IMR-90 (cell line): ENCODE measurements at regions not wholly inside any gene's neighbourhood (a gene's known extent, or its start where the extent isn't known, plus 50 kb on each side); places are given as distances from the start of the nearest gene placed in this dataset.

Source experiments
- ATAC-seq: fragments of 200-7000 bp; cut with Tn5 transposase; 2 replicates; pipeline ENCODE4 v1.9.1; 2020; ENCODE audit warnings: low read depth, mild to moderate bottlenecking, moderate library complexity
- BruUV-seq: library from RNA; stranded (reverse); fragments of 400-500 nt; replicated peaks from 2 replicates; lab custom pipeline; 2021; lab: Mats Ljungman, UMichigan
- CTCF ChIA-PET: fragments of 300-600 bp; formaldehyde crosslinking; extraction: SDS; loops from one replicate; lab custom pipeline; 2021; ENCODE audit warnings: antibody characterized with exemption; lab: Yijun Ruan, JAX
- POLR2A ChIA-PET: fragments of 300-600 bp; sonication (Branson Sonifier 250); formaldehyde crosslinking; loops from one replicate; lab custom pipeline; 2022; ENCODE audit warnings: antibody characterized with exemption; ENCODE audit not compliant: unreplicated experiment; lab: Charles Lee
- DNase-seq: peaks from one replicate; pipeline ENCODE4 v3.0.0; 2013
- H2AFZ ChIP-seq: replicated peaks from 2 replicates; pipeline ENCODE3; 2013; ENCODE audit warnings: low read length, mild to moderate bottlenecking; ENCODE audit not compliant: poor library complexity
- H2AK5ac ChIP-seq: 2 replicates; pipeline ENCODE4 v1.6.1; 2013; ENCODE audit warnings: low read depth, low read length, inconsistent platforms
- H2AK9ac ChIP-seq: replicated peaks from 2 replicates; pipeline ENCODE3; 2013; ENCODE audit warnings: mild to moderate bottlenecking, low read depth, low read length, moderate library complexity; ENCODE audit not compliant: poor library complexity
- H2BK120ac ChIP-seq: 2 replicates; pipeline ENCODE4 v1.6.1; 2013; ENCODE audit warnings: low read depth, low read length, inconsistent platforms
- H2BK15ac ChIP-seq: 3 replicates; pipeline ENCODE4 v1.6.1; 2013; ENCODE audit warnings: low read depth, low read length, inconsistent platforms
- H2BK20ac ChIP-seq: 2 replicates; pipeline ENCODE4 v1.6.1; 2013; ENCODE audit warnings: low read depth, mild to moderate bottlenecking, inconsistent platforms, low read length, moderate library complexity
- H2BK5ac ChIP-seq: 2 replicates; pipeline ENCODE4 v1.6.1; 2013; ENCODE audit warnings: mild to moderate bottlenecking, low read depth, low read length, inconsistent platforms; ENCODE audit not compliant: poor library complexity, severe bottlenecking
- H3K14ac ChIP-seq: replicated peaks from 2 replicates; pipeline ENCODE4 v1.6.1; 2013; ENCODE audit warnings: low read depth, low read length, inconsistent platforms
- H3K18ac ChIP-seq: 2 replicates; pipeline ENCODE4 v1.6.1; 2013; ENCODE audit warnings: low read depth, low read length, control low read depth
- H3K23ac ChIP-seq: 2 replicates; pipeline ENCODE4 v1.6.1; 2013; ENCODE audit warnings: low read depth, low read length, inconsistent platforms
- H3K27ac ChIP-seq: 2 replicates; pipeline ENCODE4 v1.5.1; 2013; ENCODE audit warnings: mild to moderate bottlenecking, control low read depth, low read length; ENCODE audit not compliant: insufficient read depth
- H3K27me3 ChIP-seq: 2 replicates; pipeline ENCODE4 v1.6.1; 2013; ENCODE audit warnings: low read length; ENCODE audit not compliant: control insufficient read depth, insufficient read depth
- H3K36me3 ChIP-seq: 2 replicates; pipeline ENCODE4 v1.6.1; 2013; ENCODE audit warnings: low read length, mixed read lengths; ENCODE audit not compliant: control insufficient read depth, insufficient read depth
- H3K4ac ChIP-seq: 2 replicates; pipeline ENCODE4 v1.6.1; 2013; ENCODE audit warnings: low read depth, low read length, inconsistent platforms
- H3K4me1 ChIP-seq: 2 replicates; pipeline ENCODE4 v1.6.1; 2013; ENCODE audit warnings: low read length, mixed read lengths; ENCODE audit not compliant: control insufficient read depth, insufficient read depth
- H3K4me2 ChIP-seq: 2 replicates; pipeline ENCODE4 v1.6.1; 2013; ENCODE audit warnings: low read depth, mild to moderate bottlenecking, control low read depth, low read length, moderate library complexity
- H3K4me3 ChIP-seq: 2 replicates; pipeline ENCODE4 v1.5.1; 2013; ENCODE audit warnings: low read depth, mild to moderate bottlenecking, control low read depth, low read length, moderate library complexity; ENCODE audit not compliant: insufficient read depth
- H3K56ac ChIP-seq: 2 replicates; pipeline ENCODE4 v1.6.1; 2013; ENCODE audit warnings: low read length, inconsistent platforms; ENCODE audit not compliant: insufficient read depth; ENCODE audit errors: extremely low read depth
- H3K79me1 ChIP-seq, 2 experiments: 2 replicates each; pipeline ENCODE4 v1.6.1; 2013; ENCODE audit warnings: low read length in 2 of 2, inconsistent platforms in 1 of 2, low read depth in 1 of 2
- H3K9ac ChIP-seq: 2 replicates; pipeline ENCODE4 v1.6.1; 2013; ENCODE audit warnings: low read depth, low read length, control low read depth
- H3K9me1 ChIP-seq: 2 replicates; pipeline ENCODE4 v1.6.1; 2013; ENCODE audit warnings: low read length, inconsistent platforms; ENCODE audit not compliant: insufficient read depth
- H3K9me3 ChIP-seq: 2 replicates; pipeline ENCODE4 v1.6.1; 2013; ENCODE audit warnings: low read length; ENCODE audit not compliant: control insufficient read depth, insufficient read depth
- H4K20me1 ChIP-seq: 2 replicates; pipeline ENCODE4 v1.6.1; 2013; ENCODE audit warnings: low read length, inconsistent platforms; ENCODE audit not compliant: insufficient read depth
- H4K5ac ChIP-seq: 2 replicates; pipeline ENCODE4 v1.6.1; 2013; ENCODE audit warnings: mild to moderate bottlenecking, low read depth, low read length, control low read depth
- H4K8ac ChIP-seq, 2 experiments: 2 replicates each; pipeline ENCODE4 v1.6.1; 2013; ENCODE audit warnings: low read depth in 2 of 2, low read length in 2 of 2, control low read depth in 1 of 2, inconsistent platforms in 1 of 2
- H4K91ac ChIP-seq: 2 replicates; pipeline ENCODE4 v1.6.1; 2013; ENCODE audit warnings: low read depth, low read length, inconsistent platforms; ENCODE audit not compliant: insufficient read depth
- CTCF ChIP-seq: conservative IDR thresholded peaks from 2 replicates; pipeline ENCODE4 v1.5.1; 2012; ENCODE audit warnings: mild to moderate bottlenecking, low read depth, low read length, improper control_type of control experiment
- ELK1 ChIP-seq: fragments of 150-350 bp; IDR thresholded peaks from 2 replicates; pipeline ENCODE4 v1.6.1; 2016; ENCODE audit warnings: low read depth, mild to moderate bottlenecking, low read length, moderate library complexity, borderline replicate concordance
- FOS ChIP-seq: fragments of 150-350 bp; IDR thresholded peaks from 2 replicates; pipeline ENCODE4 v1.6.1; 2016; ENCODE audit warnings: low read depth, low read length
- MAFK ChIP-seq: IDR thresholded peaks from 2 replicates; pipeline ENCODE4 v1.6.1; 2012; ENCODE audit warnings: low read depth, low read length, improper control_type of control experiment
- MAZ ChIP-seq: IDR thresholded peaks from 2 replicates; pipeline ENCODE4 v1.6.1; 2012; ENCODE audit warnings: low read depth, mild to moderate bottlenecking, low read length, improper control_type of control experiment, moderate library complexity, borderline replicate concordance
- MXI1 ChIP-seq: IDR thresholded peaks from 2 replicates; pipeline ENCODE4 v1.6.1; 2012; ENCODE audit warnings: low read depth, mild to moderate bottlenecking, low read length, moderate library complexity, borderline replicate concordance
- NFE2L2 ChIP-seq: fragments of 150-350 bp; IDR thresholded peaks from 2 replicates; pipeline ENCODE4 v1.6.1; 2016; ENCODE audit warnings: low read depth, mild to moderate bottlenecking, low read length
- RAD21 ChIP-seq: IDR thresholded peaks from 2 replicates; pipeline ENCODE4 v1.6.1; 2012; ENCODE audit warnings: low read length, improper control_type of control experiment
- RFX5 ChIP-seq: IDR thresholded peaks from 2 replicates; pipeline ENCODE4 v1.8.0; 2012; ENCODE audit warnings: low read depth, mild to moderate bottlenecking, low read length, moderate library complexity
- SMC3 ChIP-seq: fragments of 150-350 bp; IDR thresholded peaks from 2 replicates; pipeline ENCODE4 v1.6.1; 2016; ENCODE audit warnings: low read depth, mild to moderate bottlenecking, antibody characterized with exemption, low read length, moderate library complexity
- USF2 ChIP-seq: fragments of 150-350 bp; IDR thresholded peaks from 2 replicates; pipeline ENCODE4 v1.6.1; 2017; ENCODE audit warnings: mild to moderate bottlenecking, antibody characterized with exemption, low read length, low read depth
- WGBS, 2 experiments: methylation state at CpG; one replicate each; pipeline versions ENCODE4 v1.1.5 to v1.1.7; 2013; ENCODE audit warnings: missing lambda C conversion rate in 2 of 2; ENCODE audit not compliant: insufficient read length in 1 of 2; ENCODE audit errors: extremely low coverage in 2 of 2; 5-methylcytosine and 5-hydroxymethylcytosine counted together
- dilution Hi-C: fragments of 300-500 bp; cut with HindIII; formaldehyde crosslinking; loops from one replicate; pipeline ENCODE4 v1.14.3; 2018; ENCODE audit warnings: low sequenced_read_pairs; ENCODE audit not compliant: unreplicated experiment
- in situ Hi-C: fragments of 300-500 bp; cut with MboI; formaldehyde crosslinking; loops from 3 replicates; pipeline ENCODE4 v1.14.3; 2019; ENCODE audit warnings: low sequenced_read_pairs, inconsistent platforms, mixed read lengths
- intact Hi-C: fragments of 100-400 bp; cut with micrococcal nuclease; formaldehyde crosslinking; loops from 2 replicates; pipeline ENCODE4 v1.10.0; 2022

- no peak for TF ChIP-seq MAFK
These were observed 270.2 kb upstream of the RAB6C start (continued) for GRCh38 chr2:129709001-129709955.

- Histone ChIP-seq H3K4me1 (no peaks in the 10 kb centered on the region), H4K20me1 (no peaks in the 10 kb centered on the region), H3K27me3 (no peaks in the 10 kb centered on the region), H3K27ac (no peak overlapping the region), H3K56ac (no peak overlapping the region), H2BK20ac (no peak overlapping the region), H3K18ac (no peak overlapping the region), H3K4me3 (no peak overlapping the region), H2AFZ (no peak overlapping the region), H3K23ac (no peak overlapping the region), H3K9me3 (peaks cover 14% of the 10 kb centered on the region), H2BK5ac (no peak overlapping the region), H4K8ac (no peak overlapping the region), H3K9me1 (no peaks in the 10 kb centered on the region), H2AK5ac (no peak overlapping the region), H3K14ac (no peak overlapping the region), H4K5ac (no peak overlapping the region), H2BK120ac (no peak overlapping the region), H3K4ac (no peak overlapping the region), H3K4me2 (no peak overlapping the region), H2BK15ac (no peak overlapping the region), H4K91ac (no peak overlapping the region), H3K9ac (no peak overlapping the region), H2AK9ac (no peak overlapping the region), H3K36me3 (no peaks in the 10 kb centered on the region), H3K79me1 (no peaks in the 10 kb centered on the region)
- 85% methylated on average over 4 of the region's 16 CpGs; no CpG with 5 or more reads in 1 of the 2 experiments for WGBS, 2 experiments
- DNase-seq (no peak), ATAC-seq (no peak)
- dilution Hi-C loops, result no loop called here
- no TSS peak for BruUV-seq
- intact Hi-C loops, result no loop called here
- in situ Hi-C loops, result no loop called here
- ChIA-PET CTCF (no interaction called here), POLR2A (no interaction called here)
- TF ChIP-seq MXI1 (no peak), MAFK (no peak), RFX5 (no peak), USF2 (no peak), ELK1 (no peak), SMC3 (no peak), FOS (no peak), RAD21 (no peak), MAZ (no peak), CTCF (no peak), NFE2L2 (no peak)
These were observed 269.4 kb upstream of the RAB6C start for GRCh38 chr2:129709956-129710598.
